ENCODE measurements at regions not wholly inside any gene's neighbourhood (a gene's known extent, or its start where the extent isn't known, plus 50 kb on each side); places are given as distances from the start of the nearest gene placed in this dataset.

GRCh38 chr12:16914853-16915252, 308.9 kb upstream of the LMO3 start:
- DNase-seq = no peak
- TF ChIP-seq CTCF (IDR thresholded peaks at IDR 0.05 in 4 of 5, conservative IDR thresholded peaks at IDR 0.05 in 1 of 5) (no peak), POLR2A (IDR thresholded peaks at IDR 0.05) (no peak)
- in situ Hi-C loops (cut with MboI; ENCODE audit: low sequenced_read_pairs in 4 of 4) = no loop called here

GRCh38 chr12:16913832-16914490, 308.0 kb upstream of the LMO3 start:
- H3K9me3 ChIP-seq = no peaks in the 10 kb centered on the region
- ATAC-seq (no peak), DNase-seq (no peak)
- no peak for TF ChIP-seq CTCF (IDR thresholded peaks at IDR 0.05 in 4 of 5, conservative IDR thresholded peaks at IDR 0.05 in 1 of 5)
- TF ChIP-seq POLR2A (IDR thresholded peaks at IDR 0.05) = no peak
- no peaks in the 10 kb centered on the region for H3K4me1 ChIP-seq
- H3K4me3 ChIP-seq = no peak overlapping the region
- H3K27ac ChIP-seq = no peak overlapping the region
- in situ Hi-C loops (cut with MboI; ENCODE audit: low sequenced_read_pairs in 4 of 4) (no loop called here), intact Hi-C loops (cut with DNase I; ENCODE audit: low total_unique reads) (no loop called here)
- no peaks in the 10 kb centered on the region for H3K36me3 ChIP-seq
- H3K27me3 ChIP-seq = no peaks in the 10 kb centered on the region

More at GRCh38 chr12:16914853-16915252, 308.9 kb upstream of the LMO3 start:
- intact Hi-C loops (cut with DNase I; ENCODE audit: low total_unique reads) = no loop called here
- no peaks in the 10 kb centered on the region for H3K4me1 ChIP-seq
- ATAC-seq = no peak
- no peak overlapping the region for H3K27ac ChIP-seq
- no peak overlapping the region for H3K4me3 ChIP-seq
- H3K36me3 ChIP-seq = no peaks in the 10 kb centered on the region
- no peaks in the 10 kb centered on the region for H3K9me3 ChIP-seq
- H3K27me3 ChIP-seq = no peaks in the 10 kb centered on the region

GRCh38 chr12:16901946-16902345, 296.0 kb upstream of the LMO3 start:
- intact Hi-C loops (cut with DNase I; ENCODE audit: low total_unique reads) (no loop called here), in situ Hi-C loops (cut with MboI; ENCODE audit: low sequenced_read_pairs in 4 of 4) (no loop called here)
- Histone ChIP-seq H3K27me3 (no peaks in the 10 kb centered on the region), H3K4me1 (no peaks in the 10 kb centered on the region), H3K4me3 (no peak overlapping the region), H3K9me3 (no peaks in the 10 kb centered on the region), H3K27ac (no peak overlapping the region), H3K36me3 (no peaks in the 10 kb centered on the region)
- DNase-seq (no peak), ATAC-seq (no peak)
- TF ChIP-seq CTCF (IDR thresholded peaks at IDR 0.05 in 4 of 5, conservative IDR thresholded peaks at IDR 0.05 in 1 of 5) (no peak), POLR2A (IDR thresholded peaks at IDR 0.05) (no peak)

- no peaks in the 10 kb centered on the region for H3K36me3 ChIP-seq
- H3K9me3 ChIP-seq = no peaks in the 10 kb centered on the region
- no peak overlapping the region for H3K4me3 ChIP-seq
- ATAC-seq = no peak
- no peak overlapping the region for H3K27ac ChIP-seq
- no peak for DNase-seq
- intact Hi-C loops (cut with DNase I; ENCODE audit: low total_unique reads) (no loop called here), in situ Hi-C loops (cut with MboI; ENCODE audit: low sequenced_read_pairs in 4 of 4) (no loop called here)
- no peaks in the 10 kb centered on the region for H3K4me1 ChIP-seq
- TF ChIP-seq CTCF (IDR thresholded peaks at IDR 0.05 in 4 of 5, conservative IDR thresholded peaks at IDR 0.05 in 1 of 5) = no peak
- no peaks in the 10 kb centered on the region for H3K27me3 ChIP-seq
Observed at GRCh38 chr12:16893426-16893825, 287.5 kb upstream of the LMO3 start.

- Histone ChIP-seq H3K36me3 (no peaks in the 10 kb centered on the region), H3K4me1 (no peaks in the 10 kb centered on the region), H3K27me3 (no peaks in the 10 kb centered on the region), H3K27ac (no peak overlapping the region), H3K9me3 (no peaks in the 10 kb centered on the region), H3K4me3 (no peak overlapping the region)
- DNase-seq = no peak
- in situ Hi-C loops (cut with MboI; ENCODE audit: low sequenced_read_pairs in 4 of 4) (no loop called here), intact Hi-C loops (cut with DNase I; ENCODE audit: low total_unique reads) (no loop called here)
- no peak for TF ChIP-seq POLR2A (IDR thresholded peaks at IDR 0.05)
- TF ChIP-seq CTCF (IDR thresholded peaks at IDR 0.05 in 4 of 5, conservative IDR thresholded peaks at IDR 0.05 in 1 of 5) = no peak
- ATAC-seq = no peak
Observed at GRCh38 chr12:16891673-16892072, 285.7 kb upstream of the LMO3 start.
